Suprapubic skin (tissue), 4 donors: ENCODE measurements at regions not wholly inside any gene's neighbourhood (a gene's known extent, or its start where the extent isn't known, plus 50 kb on each side); places are given as distances from the start of the nearest gene placed in this dataset.

Experiments used
- DNase-seq, 2 donors: peaks; one replicate each; pipeline ENCODE4 v3.0.0-alpha.2; 2019; ENCODE audit warnings: low spot score in 2 of 2
- H3K27ac ChIP-seq: fragments of 200-600 bp; sonication (generic); one replicate; pipeline ENCODE4 v1.5.1; 2019
- H3K27me3 ChIP-seq: fragments of 200-600 bp; sonication (generic); one replicate; pipeline ENCODE4 v1.5.1; 2019
- H3K36me3 ChIP-seq: fragments of 200-600 bp; sonication (generic); one replicate; pipeline ENCODE4 v1.5.1; 2019
- H3K4me1 ChIP-seq: fragments of 200-600 bp; sonication (generic); one replicate; pipeline ENCODE4 v1.5.1; 2019
- H3K4me3 ChIP-seq: fragments of 200-600 bp; sonication (generic); one replicate; pipeline ENCODE4 v1.5.1; 2019; ENCODE audit warnings: mild to moderate bottlenecking
- H3K9me3 ChIP-seq: fragments of 200-600 bp; sonication (generic); one replicate; pipeline ENCODE4 v1.5.1; 2019
- CTCF ChIP-seq, 2 donors: fragments of 200-600 bp in 1 of 2; fragments of 450-650 bp in 1 of 2; sonication (generic) in 1 of 2; IDR thresholded peaks; one replicate each; pipeline ENCODE4 v1.5.1; 2016 to 2019; ENCODE audit warnings: antibody characterized with exemption in 2 of 2, mild to moderate bottlenecking in 1 of 2, moderate library complexity in 1 of 2
- EP300 ChIP-seq: sonication (generic); formaldehyde crosslinking; IDR thresholded peaks from one replicate; pipeline ENCODE4 v1.6.1; 2017; ENCODE audit warnings: antibody characterized with exemption
- POLR2A ChIP-seq, 2 donors: fragments of 450-650 bp; IDR thresholded peaks; one replicate each; pipeline ENCODE4 v1.6.1; 2017; ENCODE audit warnings: antibody characterized with exemption in 2 of 2, mild to moderate bottlenecking in 2 of 2, moderate library complexity in 2 of 2
- POLR2AphosphoS5 ChIP-seq, 3 donors: sonication (generic); formaldehyde crosslinking; IDR thresholded peaks; one replicate each; pipeline ENCODE4 v1.6.1; 2017; ENCODE audit warnings: antibody characterized with exemption in 3 of 3
- WGBS: methylation state at CpG from one replicate; pipeline ENCODE4 v1.1.5; 2018; 5-methylcytosine and 5-hydroxymethylcytosine counted together

DNA sequence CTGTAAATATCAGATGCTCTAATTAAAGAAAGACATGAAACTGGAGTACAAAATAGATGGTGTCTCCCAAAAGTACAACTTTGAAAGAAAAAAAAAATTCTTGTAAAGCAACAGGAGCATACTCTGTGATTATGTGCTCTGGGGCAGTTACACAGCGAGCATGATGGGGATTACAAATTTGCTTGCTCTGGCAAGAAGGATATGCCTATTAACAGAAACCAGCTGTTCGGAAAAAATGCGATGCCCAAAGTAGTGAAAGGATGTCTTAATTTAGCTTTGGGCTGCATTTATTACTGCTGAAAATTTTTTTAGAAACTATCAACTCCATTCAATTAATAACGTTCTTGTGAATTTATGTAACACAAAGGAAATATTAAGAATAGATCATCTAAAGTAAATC, 256.9 kb upstream of the TPK1 start:
- TF ChIP-seq CTCF (IDR thresholded peaks at IDR 0.05), result no peak
- no peak for TF ChIP-seq POLR2A (IDR thresholded peaks at IDR 0.05)
- TF ChIP-seq EP300, result no peak
- TF ChIP-seq POLR2AphosphoS5 (IDR thresholded peaks at IDR 0.05), result no peak
- H3K27me3 ChIP-seq, result no peaks in the 10 kb centered on the region
- H3K36me3 ChIP-seq, result no peaks in the 10 kb centered on the region
- WGBS, result 23% methylated on average over 4 of the region's 4 CpGs
- H3K9me3 ChIP-seq, result no peaks in the 10 kb centered on the region
- H3K27ac ChIP-seq, result no peak overlapping the region
- no peak for DNase-seq
- no peaks in the 10 kb centered on the region for H3K4me1 ChIP-seq
- no peak overlapping the region for H3K4me3 ChIP-seq

GRCh38 chr7:145088111-145088745, 252.4 kb upstream of the TPK1 start:
- 70% methylated on average over 3 of the region's 3 CpGs for WGBS
- no peaks in the 10 kb centered on the region for H3K4me1 ChIP-seq
- H3K27ac ChIP-seq, result no peak overlapping the region
- H3K4me3 ChIP-seq, result no peak overlapping the region
- no peak for TF ChIP-seq CTCF (IDR thresholded peaks at IDR 0.05)
- no peak for TF ChIP-seq EP300
- TF ChIP-seq POLR2AphosphoS5 (IDR thresholded peaks at IDR 0.05), result no peak
- TF ChIP-seq POLR2A (IDR thresholded peaks at IDR 0.05), result no peak
- no peaks in the 10 kb centered on the region for H3K27me3 ChIP-seq
- no peaks in the 10 kb centered on the region for H3K9me3 ChIP-seq
- H3K36me3 ChIP-seq, result no peaks in the 10 kb centered on the region
- DNase-seq, result no peak

DNA sequence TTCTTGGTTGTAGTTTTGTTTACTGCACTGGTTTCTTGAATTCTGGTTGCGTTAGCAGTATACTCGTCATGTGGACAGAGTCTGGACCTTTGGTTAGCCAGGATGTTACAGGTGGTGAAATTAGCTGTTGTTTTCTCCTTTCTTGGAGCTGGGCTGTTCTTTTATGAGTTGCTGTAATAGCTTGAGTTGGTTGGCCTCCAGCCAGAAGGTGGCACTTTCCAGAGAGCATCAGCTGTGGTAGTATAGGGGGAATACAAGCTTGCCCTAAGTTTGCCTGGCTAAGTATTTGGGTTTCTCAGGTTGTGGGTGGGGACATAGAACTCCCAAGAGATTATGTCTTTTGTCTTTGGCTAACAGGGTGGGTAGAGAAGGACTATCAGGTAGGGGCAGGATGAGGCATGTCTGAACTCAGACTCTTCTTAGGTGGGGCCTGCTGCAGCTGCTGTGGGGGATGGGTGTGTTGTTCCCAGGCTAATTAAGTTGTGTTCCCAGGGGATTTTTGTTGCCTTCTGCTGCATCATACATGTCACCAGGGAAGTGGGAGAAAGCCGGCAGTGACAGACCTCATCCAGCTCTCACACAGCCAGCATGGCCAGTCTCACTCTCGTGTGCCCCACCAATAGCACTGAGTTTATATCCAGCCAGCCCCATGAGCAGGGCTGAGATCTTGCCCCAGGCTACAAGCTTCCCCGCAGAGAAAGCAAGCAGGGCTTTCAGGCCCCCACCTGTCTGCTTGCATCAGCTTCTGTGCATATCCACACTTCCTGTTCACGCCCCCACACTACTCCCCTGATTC, 246.7 kb upstream of the TPK1 start:
- 55% methylated on average over 6 of the region's 6 CpGs for WGBS
- H3K36me3 ChIP-seq, result no peaks in the 10 kb centered on the region
- no peak overlapping the region for H3K4me3 ChIP-seq
- H3K27me3 ChIP-seq, result no peaks in the 10 kb centered on the region
- DNase-seq, result no peak
- no peaks in the 10 kb centered on the region for H3K4me1 ChIP-seq
- no peaks in the 10 kb centered on the region for H3K9me3 ChIP-seq
- TF ChIP-seq CTCF (IDR thresholded peaks at IDR 0.05), result no peak
- TF ChIP-seq POLR2AphosphoS5 (IDR thresholded peaks at IDR 0.05), result no peak
- no peak for TF ChIP-seq POLR2A (IDR thresholded peaks at IDR 0.05)
- TF ChIP-seq EP300, result no peak
- no peak overlapping the region for H3K27ac ChIP-seq

- H3K4me3 ChIP-seq, result no peak overlapping the region
- H3K9me3 ChIP-seq, result no peaks in the 10 kb centered on the region
- H3K27ac ChIP-seq, result no peak overlapping the region
- WGBS, result 55% methylated on average over 2 of the region's 2 CpGs
- H3K27me3 ChIP-seq, result no peaks in the 10 kb centered on the region
- DNase-seq, result no peak
- TF ChIP-seq POLR2AphosphoS5 (IDR thresholded peaks at IDR 0.05), result no peak
- TF ChIP-seq POLR2A (IDR thresholded peaks at IDR 0.05), result no peak
- no peak for TF ChIP-seq CTCF (IDR thresholded peaks at IDR 0.05)
- TF ChIP-seq EP300, result no peak
- no peaks in the 10 kb centered on the region for H3K36me3 ChIP-seq
- H3K4me1 ChIP-seq, result no peaks in the 10 kb centered on the region
Observed at GRCh38 chr7:145065473-145065872, 229.6 kb upstream of the TPK1 start.

GRCh38 chr7:145064114-145064513, 228.3 kb upstream of the TPK1 start:
- no peak for DNase-seq
- Histone ChIP-seq H3K27me3 (no peaks in the 10 kb centered on the region), H3K9me3 (no peaks in the 10 kb centered on the region), H3K4me1 (no peaks in the 10 kb centered on the region), H3K36me3 (no peaks in the 10 kb centered on the region), H3K4me3 (no peak overlapping the region), H3K27ac (no peak overlapping the region)
- TF ChIP-seq POLR2AphosphoS5 (IDR thresholded peaks at IDR 0.05), result no peak
- TF ChIP-seq EP300, result no peak
- TF ChIP-seq POLR2A (IDR thresholded peaks at IDR 0.05), result no peak
- TF ChIP-seq CTCF (IDR thresholded peaks at IDR 0.05), result no peak
- WGBS, result 43% methylated on average over 4 of the region's 4 CpGs
